Effector memory CD8-positive, alpha-beta T cell (primary cell): ENCODE measurements at regions not wholly inside any gene's neighbourhood (a gene's known extent, or its start where the extent isn't known, plus 50 kb on each side); places are given as distances from the start of the nearest gene placed in this dataset.

Experiments
- ATAC-seq: fragments of 150-1000 bp; cut with Tn5 transposase; replicated peaks from 2 replicates; pipeline ENCODE4 v1.10.0; 2021; ENCODE audit warnings: mild to moderate bottlenecking, moderate library complexity
- DNase-seq, 3 experiments: peaks; one replicate each; pipeline ENCODE4 v3.0.0; 2021
- H3K27ac Mint-ChIP-seq, 2 donors: one replicate each; pipeline ENCODE4 v1.8.0; 2022; ENCODE audit warnings: mild to moderate bottlenecking in 2 of 2, mixed read lengths in 2 of 2, moderate library complexity in 2 of 2
- H3K27me3 Mint-ChIP-seq, 2 donors: one replicate each; pipeline ENCODE4 v1.8.0; 2022; ENCODE audit warnings: mixed read lengths in 2 of 2
- H3K36me3 Mint-ChIP-seq: one replicate; pipeline ENCODE4 v1.8.0; 2022; ENCODE audit warnings: mild to moderate bottlenecking, moderate library complexity, mixed read lengths; ENCODE audit not compliant: insufficient read depth
- H3K4me1 Mint-ChIP-seq, 2 donors: one replicate each; pipeline ENCODE4 v1.8.0; 2022; ENCODE audit warnings: low read depth in 2 of 2, mixed read lengths in 2 of 2
- H3K4me3 Mint-ChIP-seq, 2 donors: one replicate each; pipeline ENCODE4 v1.8.0; 2022; ENCODE audit warnings: mild to moderate bottlenecking in 2 of 2, mixed read lengths in 2 of 2, moderate library complexity in 2 of 2
- H3K9me3 Mint-ChIP-seq, 2 donors: one replicate each; pipeline ENCODE4 v1.8.0; 2022; ENCODE audit warnings: mixed read lengths in 2 of 2

DNA sequence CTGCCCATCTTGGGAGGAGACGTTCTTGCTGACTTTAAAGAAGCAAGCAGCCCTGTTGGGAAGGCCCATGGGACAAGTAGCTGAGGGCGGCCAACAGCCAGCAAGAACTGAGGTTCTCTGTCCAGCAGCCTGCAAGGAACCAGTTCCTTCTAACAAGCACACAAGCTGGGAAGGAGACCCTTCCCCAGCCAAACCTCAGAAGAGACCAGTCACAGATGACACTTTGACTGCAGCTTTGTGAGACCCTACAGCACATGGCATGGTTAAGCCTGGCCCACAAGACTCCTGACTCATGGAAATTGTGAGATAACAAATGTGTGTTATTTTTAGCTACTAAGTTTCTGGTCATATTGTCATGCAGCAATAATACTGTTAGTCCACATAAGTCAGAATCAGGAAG is 99.9 kb downstream of the PRLHR start:
- no peak for ATAC-seq
- H3K27me3 Mint-ChIP-seq, result peaks cover 38 to 47% of the 10 kb centered on the region in 2 donors
- no peak overlapping the region for H3K27ac Mint-ChIP-seq

GRCh38 chr10:118491055-118491454 is 104.4 kb downstream of the PRLHR start:
- Mint-ChIP-seq H3K27ac (no peak overlapping the region), H3K4me1 (no peaks in the 10 kb centered on the region), H3K9me3 (peaks cover 4 to 9% of the 10 kb centered on the region in 2 donors), H3K4me3 (no peak overlapping the region), H3K27me3 (peaks cover 24 to 31% of the 10 kb centered on the region in 2 donors), H3K36me3 (no peaks in the 10 kb centered on the region)
- DNase-seq (no peak), ATAC-seq (no peak)

More for the DNA sequence above, 99.9 kb downstream of the PRLHR start:
- no peaks in the 10 kb centered on the region for H3K4me1 Mint-ChIP-seq
- no peak overlapping the region for H3K4me3 Mint-ChIP-seq
- peaks cover 0 to 2% of the 10 kb centered on the region in 2 donors for H3K9me3 Mint-ChIP-seq
- no peak for DNase-seq
- H3K36me3 Mint-ChIP-seq, result no peaks in the 10 kb centered on the region

DNA sequence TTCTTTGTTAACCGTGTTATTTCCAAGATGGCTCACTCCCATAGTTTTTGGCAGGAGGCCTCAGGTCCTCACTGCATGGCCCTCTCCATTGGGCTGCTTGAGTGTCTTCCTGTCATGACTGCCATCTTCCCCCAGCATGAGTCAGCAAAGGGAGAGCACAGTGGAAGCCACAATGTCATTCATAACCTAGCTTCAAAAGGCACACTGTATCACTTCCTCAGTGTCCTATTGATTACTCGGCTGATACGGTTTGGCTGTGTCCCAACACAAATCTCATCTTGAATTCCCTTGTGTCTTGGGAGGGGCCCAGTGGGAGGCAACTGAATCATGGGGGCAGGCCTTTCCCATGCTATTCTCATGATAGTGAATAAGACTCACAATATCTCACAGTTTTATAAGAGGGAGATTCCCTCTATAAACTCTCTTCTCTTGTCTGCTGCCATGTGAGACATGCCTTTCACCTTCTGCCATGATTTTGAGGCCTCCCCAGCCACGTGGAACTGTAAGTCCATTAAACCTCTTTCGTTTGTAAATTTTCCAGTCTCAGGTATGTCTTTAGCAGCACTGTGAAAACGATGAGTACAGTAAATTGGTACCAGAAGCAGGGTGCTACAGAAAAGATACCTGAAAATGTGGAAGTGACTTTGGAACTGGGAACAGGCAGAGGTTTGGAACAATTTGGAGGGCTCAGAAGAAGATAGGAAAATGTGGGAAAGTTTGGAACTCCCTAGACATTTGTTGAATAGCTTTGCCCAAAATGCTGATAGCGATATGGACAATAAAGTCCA is 106.5 kb downstream of the PRLHR start:
- Mint-ChIP-seq H3K9me3 (peaks cover 7 to 9% of the 10 kb centered on the region in 2 donors), H3K4me3 (no peak overlapping the region), H3K27ac (no peak overlapping the region), H3K27me3 (peaks cover 21 to 22% of the 10 kb centered on the region in 2 donors), H3K4me1 (no peaks in the 10 kb centered on the region), H3K36me3 (no peaks in the 10 kb centered on the region)
- no peak for DNase-seq
- ATAC-seq, result no peak

DNA sequence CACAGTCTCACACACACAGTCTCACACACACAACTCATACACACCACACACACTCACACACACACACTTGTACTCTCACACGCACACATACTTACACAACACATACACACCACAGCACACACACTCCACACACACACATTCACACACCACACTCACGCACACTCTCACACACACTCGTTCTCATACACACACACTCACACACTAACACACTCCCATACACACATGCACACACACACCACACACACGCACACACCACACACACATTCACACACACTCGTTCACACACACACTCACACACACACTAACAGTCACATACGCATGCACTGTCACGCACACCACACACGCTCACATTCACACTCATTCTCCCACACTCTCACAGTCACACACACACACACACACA is 109.8 kb downstream of the PRLHR start:
- Mint-ChIP-seq H3K4me3 (no peak overlapping the region), H3K9me3 (peaks cover 5 to 9% of the 10 kb centered on the region in 2 donors), H3K36me3 (no peaks in the 10 kb centered on the region), H3K27me3 (peaks cover 2 to 11% of the 10 kb centered on the region in 2 donors), H3K27ac (no peak overlapping the region), H3K4me1 (no peaks in the 10 kb centered on the region)
- ATAC-seq (no peak), DNase-seq (no peak)

DNA sequence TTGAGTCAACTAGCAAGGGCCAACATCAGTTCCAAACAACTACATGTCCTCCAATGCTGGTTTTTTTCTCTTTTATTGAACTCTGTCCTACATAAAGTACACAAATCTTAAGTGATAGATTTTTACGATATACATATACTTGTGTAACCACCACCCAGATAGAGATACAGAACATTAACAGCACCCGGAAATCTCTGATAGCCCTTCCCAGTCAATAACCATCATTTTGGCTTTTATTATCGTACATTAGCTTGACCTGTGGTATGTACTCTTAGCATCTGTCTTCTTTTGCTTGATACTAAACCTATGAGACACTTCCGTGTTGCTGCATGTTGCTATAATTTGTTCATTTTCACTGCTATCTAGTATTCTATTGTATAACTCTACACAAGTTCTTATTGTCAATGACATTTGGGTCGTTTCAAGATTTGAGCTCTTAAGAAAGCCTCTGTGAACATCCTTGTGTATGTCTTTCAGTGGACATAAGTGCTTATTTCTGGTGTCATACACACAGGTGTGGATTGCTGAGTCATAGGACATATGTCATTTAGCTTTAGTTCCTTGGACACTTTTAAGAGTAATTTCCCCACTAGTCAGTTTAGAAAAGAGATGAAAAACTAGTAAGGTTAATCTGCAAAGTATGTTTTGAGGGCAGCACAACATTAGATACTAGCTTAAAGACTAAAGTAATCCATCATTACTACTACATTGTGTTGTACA is 111.1 kb downstream of the PRLHR start:
- H3K4me1 Mint-ChIP-seq, result no peaks in the 10 kb centered on the region
- no peak overlapping the region for H3K4me3 Mint-ChIP-seq
- H3K27ac Mint-ChIP-seq, result no peak overlapping the region
- H3K36me3 Mint-ChIP-seq, result no peaks in the 10 kb centered on the region
- ATAC-seq (no peak), DNase-seq (no peak)
- peaks cover 10 to 17% of the 10 kb centered on the region in 2 donors for H3K27me3 Mint-ChIP-seq
- H3K9me3 Mint-ChIP-seq, result peaks cover 6 to 7% of the 10 kb centered on the region in 2 donors

- DNase-seq (no peak), ATAC-seq (no peak)
- Mint-ChIP-seq H3K36me3 (no peaks in the 10 kb centered on the region), H3K27ac (no peak overlapping the region), H3K27me3 (peaks cover 11 to 17% of the 10 kb centered on the region in 2 donors), H3K9me3 (peaks cover 0 to 4% of the 10 kb centered on the region in 2 donors), H3K4me3 (no peak overlapping the region), H3K4me1 (no peaks in the 10 kb centered on the region)
These were observed 112.0 kb downstream of the PRLHR start for GRCh38 chr10:118483496-118483895.

- H3K9me3 Mint-ChIP-seq, result peaks cover 0 to 4% of the 10 kb centered on the region in 2 donors
- no peaks in the 10 kb centered on the region for H3K4me1 Mint-ChIP-seq
- ATAC-seq (no peak), DNase-seq (no peak)
- H3K36me3 Mint-ChIP-seq, result no peaks in the 10 kb centered on the region
- H3K27ac Mint-ChIP-seq, result no peak overlapping the region
- H3K4me3 Mint-ChIP-seq, result no peak overlapping the region
- H3K27me3 Mint-ChIP-seq, result peaks cover 17 to 20% of the 10 kb centered on the region in 2 donors
These were observed 112.8 kb downstream of the PRLHR start for GRCh38 chr10:118482393-118483331.

DNA sequence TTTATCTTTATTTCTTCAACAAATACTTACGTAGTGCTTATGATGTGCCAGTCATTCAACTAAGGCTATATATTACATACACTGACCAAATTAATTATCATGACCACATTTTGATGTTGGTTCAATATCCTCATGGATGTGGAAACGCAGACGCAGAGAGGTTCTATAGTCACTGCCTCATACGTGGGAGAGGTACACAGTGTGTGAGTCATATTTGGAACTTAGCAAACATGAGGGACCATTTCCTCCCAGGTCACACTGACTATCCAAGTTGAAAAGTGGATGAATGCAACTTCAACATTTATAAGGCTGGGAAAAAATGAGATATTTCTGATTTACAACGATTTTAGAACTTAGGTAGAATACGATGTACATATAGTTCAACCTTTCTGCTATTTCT is 113.6 kb downstream of the PRLHR start:
- DNase-seq, result no peak
- peaks cover 0 to 4% of the 10 kb centered on the region in 2 donors for H3K9me3 Mint-ChIP-seq
- peaks cover 23% of the 10 kb centered on the region in 2 donors for H3K27me3 Mint-ChIP-seq

DNA sequence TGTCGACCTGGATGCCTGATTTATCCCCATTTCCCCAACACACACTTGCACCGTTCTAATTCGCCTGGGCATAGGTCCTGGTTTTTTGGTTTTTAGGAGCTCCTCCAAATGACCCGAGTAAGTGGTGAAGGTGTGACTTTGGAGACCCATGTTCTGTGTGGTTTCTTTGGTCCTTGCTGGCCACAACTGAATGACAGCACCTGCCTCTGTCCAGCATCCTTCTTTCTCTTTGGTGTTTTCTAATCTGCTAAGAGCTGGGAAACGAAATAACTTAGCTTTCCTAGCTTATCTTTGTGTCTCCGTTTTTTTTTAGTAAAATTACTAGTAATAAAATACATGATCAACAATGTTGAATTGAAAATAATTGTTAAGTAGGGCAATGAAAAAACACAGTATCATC is 120.2 kb downstream of the PRLHR start:
- H3K27me3 Mint-ChIP-seq, result peaks cover 46 to 48% of the 10 kb centered on the region in 2 donors
- H3K27ac Mint-ChIP-seq, result no peak overlapping the region
- H3K9me3 Mint-ChIP-seq, result peaks cover 0 to 1% of the 10 kb centered on the region in 2 donors
- DNase-seq, result no peak
- H3K4me1 Mint-ChIP-seq, result no peaks in the 10 kb centered on the region
- ATAC-seq, result no peak
- no peaks in the 10 kb centered on the region for H3K36me3 Mint-ChIP-seq
- H3K4me3 Mint-ChIP-seq, result no peak overlapping the region

More for the DNA sequence above, 113.6 kb downstream of the PRLHR start:
- H3K4me1 Mint-ChIP-seq, result no peaks in the 10 kb centered on the region
- H3K36me3 Mint-ChIP-seq, result no peaks in the 10 kb centered on the region
- no peak overlapping the region for H3K27ac Mint-ChIP-seq
- H3K4me3 Mint-ChIP-seq, result no peak overlapping the region
- ATAC-seq, result no peak

GRCh38 chr10:118474111-118474510 is 121.3 kb downstream of the PRLHR start:
- Mint-ChIP-seq H3K36me3 (no peaks in the 10 kb centered on the region), H3K27ac (no peak overlapping the region), H3K4me3 (no peak overlapping the region), H3K27me3 (peaks cover 41 to 53% of the 10 kb centered on the region in 2 donors), H3K9me3 (no peaks in the 10 kb centered on the region), H3K4me1 (no peaks in the 10 kb centered on the region)
- ATAC-seq, result no peak
- DNase-seq, result no peak

DNA sequence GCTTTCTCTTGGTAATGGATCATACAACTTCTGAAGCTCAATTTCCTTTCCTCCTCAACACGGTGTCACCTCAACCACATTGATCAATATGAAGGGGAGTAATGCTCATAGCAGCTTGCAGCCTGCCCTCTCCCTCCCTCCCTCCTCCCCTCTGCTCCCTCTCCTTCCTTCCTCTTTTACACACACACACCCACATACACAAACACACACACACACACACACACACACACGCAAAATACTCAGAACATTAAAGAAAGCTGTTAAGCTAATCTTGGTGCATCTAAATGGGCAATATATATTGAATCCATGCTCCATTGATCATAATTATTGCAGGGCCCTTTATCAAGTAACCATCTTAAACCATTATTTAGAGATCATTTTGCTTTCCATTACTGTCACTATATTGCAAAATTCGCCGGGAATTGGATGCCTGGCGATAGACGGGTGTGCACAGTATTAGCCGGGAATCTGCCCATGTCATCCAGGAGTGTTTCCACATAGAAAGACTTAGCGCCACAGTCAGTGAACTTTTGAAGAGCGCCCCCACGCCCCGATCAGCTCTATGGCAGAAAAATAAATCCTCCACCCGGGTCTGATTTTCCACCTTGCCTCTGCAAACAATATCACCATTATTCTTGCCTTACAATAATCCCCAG is 122.0 kb downstream of the PRLHR start:
- Mint-ChIP-seq H3K36me3 (no peaks in the 10 kb centered on the region), H3K27me3 (peaks cover 44 to 58% of the 10 kb centered on the region in 2 donors), H3K27ac (no peak overlapping the region), H3K4me3 (no peak overlapping the region), H3K4me1 (no peaks in the 10 kb centered on the region), H3K9me3 (no peaks in the 10 kb centered on the region)
- ATAC-seq (no peak), DNase-seq (no peak)

GRCh38 chr10:118472415-118473304 is 122.8 kb downstream of the PRLHR start:
- DNase-seq (no peak), ATAC-seq (no peak)
- H3K27me3 Mint-ChIP-seq, result peaks cover 48 to 58% of the 10 kb centered on the region in 2 donors
- H3K27ac Mint-ChIP-seq, result no peak overlapping the region
- no peaks in the 10 kb centered on the region for H3K4me1 Mint-ChIP-seq
- H3K4me3 Mint-ChIP-seq, result no peak overlapping the region
- no peaks in the 10 kb centered on the region for H3K9me3 Mint-ChIP-seq
- no peaks in the 10 kb centered on the region for H3K36me3 Mint-ChIP-seq
